SK-N-MC (cell line): ENCODE measurements at regions not wholly inside any gene's neighbourhood (a gene's known extent, or its start where the extent isn't known, plus 50 kb on each side); places are given as distances from the start of the nearest gene placed in this dataset.

Source experiments
- DNase-seq: peaks from one replicate; pipeline ENCODE4 v3.0.0-alpha.2; 2011; ENCODE audit warnings: low read depth, low spot score
- H3K27ac ChIP-seq: fragments of 200-600 bp; sonication (generic); 2 replicates; pipeline ENCODE4 v1.5.1; 2016; ENCODE audit warnings: mixed run types
- H3K36me3 ChIP-seq: fragments of 200-600 bp; sonication (generic); 2 replicates; pipeline ENCODE4 v1.6.1; 2017; ENCODE audit warnings: antibody characterized with exemption, low read length, mixed read lengths; ENCODE audit not compliant: insufficient read depth
- H3K4me3 ChIP-seq: fragments of 200-600 bp; sonication (generic); 2 replicates; pipeline ENCODE4 v1.5.1; 2016
- H3K9ac ChIP-seq: fragments of 200-600 bp; sonication (generic); 2 replicates; pipeline ENCODE4 v1.8.0; 2017; ENCODE audit warnings: mixed run types, mixed read lengths; ENCODE audit not compliant: insufficient read length
- H3K9me3 ChIP-seq: fragments of 200-600 bp; sonication (generic); 2 replicates; pipeline ENCODE4 v1.6.1; 2017; ENCODE audit warnings: low read depth, mild to moderate bottlenecking, antibody characterized with exemption, low read length, moderate library complexity, mixed read lengths
- EZH2 ChIP-seq: fragments of 200-600 bp; sonication (generic); IDR thresholded peaks from one replicate; pipeline ENCODE4 v1.6.1; 2017; ENCODE audit warnings: antibody characterized with exemption
- FOXP2 ChIP-seq: optimal IDR thresholded peaks from 2 replicates; pipeline ENCODE3; 2011; ENCODE audit warnings: mild to moderate bottlenecking, moderate library complexity; ENCODE audit not compliant: insufficient read depth; ENCODE audit errors: extremely low read length, control extremely low read depth
- POLR2AphosphoS5 ChIP-seq: IDR thresholded peaks from 2 replicates; pipeline ENCODE4 v1.6.1; 2012; ENCODE audit warnings: mild to moderate bottlenecking, low read depth, low read length, borderline replicate concordance

GRCh38 chr1:10939654-10940450 lies 72.6 kb upstream of the TARDBP start:
- peak overlapping the region; percentile 30 for H3K27ac ChIP-seq
- H3K36me3 ChIP-seq: no peaks in the 10 kb centered on the region
- TF ChIP-seq EZH2: no peak
- no peak for TF ChIP-seq FOXP2
- no peak for TF ChIP-seq POLR2AphosphoS5
- H3K9ac ChIP-seq: peak overlapping the region; percentile 57
- H3K9me3 ChIP-seq: no peaks in the 10 kb centered on the region
- H3K4me3 ChIP-seq: peak overlapping the region; percentile 56
- no peak for DNase-seq

GRCh38 chr1:10940451-10940804 lies 72.0 kb upstream of the TARDBP start:
- H3K36me3 ChIP-seq: no peaks in the 10 kb centered on the region
- no peaks in the 10 kb centered on the region for H3K9me3 ChIP-seq
- peak overlapping the region; percentile 57 for H3K9ac ChIP-seq
- TF ChIP-seq POLR2AphosphoS5: no peak
- peak overlapping the region; percentile 30 for H3K27ac ChIP-seq
- peak overlapping the region; percentile 56 for H3K4me3 ChIP-seq
- DNase-seq: no peak

GRCh38 chr1:10940838-10941237 lies 71.6 kb upstream of the TARDBP start:
- H3K4me3 ChIP-seq: no peak overlapping the region
- no peak for DNase-seq
- H3K27ac ChIP-seq: no peak overlapping the region
- no peaks in the 10 kb centered on the region for H3K9me3 ChIP-seq
- TF ChIP-seq EZH2 (no peak), FOXP2 (no peak), POLR2AphosphoS5 (no peak)
- H3K9ac ChIP-seq: no peak overlapping the region
- no peaks in the 10 kb centered on the region for H3K36me3 ChIP-seq

GRCh38 chr1:10941891-10942541 lies 70.4 kb upstream of the TARDBP start:
- H3K4me3 ChIP-seq: peak overlapping the region; percentile 67

GRCh38 chr1:10942542-10942912 lies 69.9 kb upstream of the TARDBP start:
- peak overlapping the region; percentile 51; the same call in 1 of the 2 replicates for H3K27ac ChIP-seq
- no peaks in the 10 kb centered on the region for H3K9me3 ChIP-seq
- TF ChIP-seq POLR2AphosphoS5: 0 out of 2 replicates have a peak, but pooled peaks have one; percentile 0
- no peak for TF ChIP-seq EZH2
- no peak for TF ChIP-seq FOXP2

More at GRCh38 chr1:10941891-10942541, 70.4 kb upstream of the TARDBP start:
- peak overlapping the region; percentile 53 for H3K27ac ChIP-seq
- H3K9me3 ChIP-seq: no peaks in the 10 kb centered on the region
- H3K9ac ChIP-seq: peak overlapping the region; percentile 46
- no peaks in the 10 kb centered on the region for H3K36me3 ChIP-seq
- peak; percentile 84 for DNase-seq
- TF ChIP-seq EZH2 (no peak), POLR2AphosphoS5 (peak; percentile 13; the same call in 1 of the 2 replicates)

GRCh38 chr1:10943041-10943440 lies 69.4 kb upstream of the TARDBP start:
- no peak overlapping the region for H3K9ac ChIP-seq
- H3K4me3 ChIP-seq: no peak overlapping the region
- TF ChIP-seq EZH2 (no peak), POLR2AphosphoS5 (no peak)
- H3K36me3 ChIP-seq: no peaks in the 10 kb centered on the region
- no peaks in the 10 kb centered on the region for H3K9me3 ChIP-seq
- DNase-seq: no peak
- H3K27ac ChIP-seq: no peak overlapping the region

More at GRCh38 chr1:10942542-10942912, 69.9 kb upstream of the TARDBP start:
- Histone ChIP-seq H3K9ac (no peak overlapping the region), H3K36me3 (no peaks in the 10 kb centered on the region), H3K4me3 (peak overlapping the region; percentile 67)
- DNase-seq: no peak

- DNase-seq: no peak
- H3K9me3 ChIP-seq: no peaks in the 10 kb centered on the region
- peak overlapping the region; percentile 19; the same call in 1 of the 2 replicates for H3K27ac ChIP-seq
- TF ChIP-seq POLR2AphosphoS5: no peak
- TF ChIP-seq EZH2: no peak
- no peak for TF ChIP-seq FOXP2
- H3K36me3 ChIP-seq: no peaks in the 10 kb centered on the region
- peak overlapping the region; percentile 61 for H3K4me3 ChIP-seq
- peak overlapping the region; percentile 45 for H3K9ac ChIP-seq
These were observed 68.3 kb upstream of the TARDBP start for GRCh38 chr1:10943991-10944730.

GRCh38 chr1:10945991-10946509 lies 66.4 kb upstream of the TARDBP start:
- Histone ChIP-seq H3K4me3 (no peak overlapping the region), H3K36me3 (no peaks in the 10 kb centered on the region), H3K27ac (no peak overlapping the region), H3K9ac (no peak overlapping the region), H3K9me3 (no peaks in the 10 kb centered on the region)
- no peak for TF ChIP-seq EZH2
- no peak for TF ChIP-seq POLR2AphosphoS5
- TF ChIP-seq FOXP2: no peak
- DNase-seq: no peak
